C4-2B (cell line): ENCODE measurements at regions not wholly inside any gene's neighbourhood (a gene's known extent, or its start where the extent isn't known, plus 50 kb on each side); places are given as distances from the start of the nearest gene placed in this dataset.

Experiments
- ZFX ChIP-seq: fragments of 450-650 bp; IDR thresholded peaks from 2 replicates; pipeline ENCODE4 v1.6.1; 2017
- TF ChIP-seq, protein P1 (sequence below): fragments of 450-650 bp; conservative IDR thresholded peaks from 2 replicates; pipeline ENCODE4 v1.5.1; 2017; ENCODE audit warnings: mild to moderate bottlenecking

DNA sequence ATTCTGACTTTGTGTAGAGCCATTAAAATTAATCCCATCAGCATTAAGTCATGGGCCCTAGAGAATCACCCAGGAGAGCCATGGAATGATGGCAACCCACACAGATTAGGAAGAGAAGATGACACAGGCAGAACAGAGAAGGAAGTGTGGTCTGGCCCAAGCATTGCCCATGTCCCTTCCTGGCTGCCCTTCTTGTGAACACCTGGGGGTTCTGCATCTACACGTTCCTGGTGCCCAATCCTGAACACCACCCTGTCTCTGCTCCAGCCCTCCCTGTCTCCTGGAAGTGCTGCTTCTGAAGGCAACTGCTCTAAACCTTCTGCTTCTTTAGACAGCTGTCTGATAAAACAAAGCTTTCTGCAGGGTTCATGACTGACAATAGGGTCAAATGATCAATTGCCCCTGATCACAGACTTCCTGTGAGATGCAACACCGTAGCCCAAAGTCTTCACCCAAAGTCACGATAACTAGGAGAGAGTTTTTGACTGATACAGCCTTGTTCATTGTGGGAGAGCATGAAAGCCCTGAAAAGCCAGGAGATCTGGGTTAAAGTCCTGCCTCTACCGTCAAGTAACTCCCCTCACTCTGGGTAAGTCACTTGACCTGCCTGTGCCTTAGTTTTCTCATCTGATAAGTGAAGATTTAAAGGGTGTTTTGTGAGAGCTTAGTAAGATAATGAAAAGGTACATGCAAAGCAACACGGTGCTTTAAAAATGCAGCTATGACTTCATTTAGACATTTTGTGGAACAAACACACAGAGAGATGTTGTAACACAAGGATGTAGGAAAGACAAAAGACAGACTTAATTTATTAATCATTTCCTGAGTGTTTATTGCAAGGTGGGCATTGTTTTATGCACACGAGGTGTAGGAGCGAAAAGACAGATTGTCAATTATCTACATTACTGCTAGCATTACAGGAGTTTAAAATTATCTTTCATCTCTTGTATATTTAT, 291.2 kb upstream of the STXBP5 start:
- TF ChIP-seq, protein P1, sequence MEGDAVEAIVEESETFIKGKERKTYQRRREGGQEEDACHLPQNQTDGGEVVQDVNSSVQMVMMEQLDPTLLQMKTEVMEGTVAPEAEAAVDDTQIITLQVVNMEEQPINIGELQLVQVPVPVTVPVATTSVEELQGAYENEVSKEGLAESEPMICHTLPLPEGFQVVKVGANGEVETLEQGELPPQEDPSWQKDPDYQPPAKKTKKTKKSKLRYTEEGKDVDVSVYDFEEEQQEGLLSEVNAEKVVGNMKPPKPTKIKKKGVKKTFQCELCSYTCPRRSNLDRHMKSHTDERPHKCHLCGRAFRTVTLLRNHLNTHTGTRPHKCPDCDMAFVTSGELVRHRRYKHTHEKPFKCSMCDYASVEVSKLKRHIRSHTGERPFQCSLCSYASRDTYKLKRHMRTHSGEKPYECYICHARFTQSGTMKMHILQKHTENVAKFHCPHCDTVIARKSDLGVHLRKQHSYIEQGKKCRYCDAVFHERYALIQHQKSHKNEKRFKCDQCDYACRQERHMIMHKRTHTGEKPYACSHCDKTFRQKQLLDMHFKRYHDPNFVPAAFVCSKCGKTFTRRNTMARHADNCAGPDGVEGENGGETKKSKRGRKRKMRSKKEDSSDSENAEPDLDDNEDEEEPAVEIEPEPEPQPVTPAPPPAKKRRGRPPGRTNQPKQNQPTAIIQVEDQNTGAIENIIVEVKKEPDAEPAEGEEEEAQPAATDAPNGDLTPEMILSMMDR, result no peak
- no peak for TF ChIP-seq ZFX
